Stomach (tissue), 8 donors: ENCODE measurements at regions not wholly inside any gene's neighbourhood (a gene's known extent, or its start where the extent isn't known, plus 50 kb on each side); places are given as distances from the start of the nearest gene placed in this dataset.

Experiments used
- DNase-seq, 2 donors: peaks; one replicate each; pipeline versions ENCODE4 v3.0.0 to v3.0.0-alpha.2; 2013 to 2019
- H3K27ac ChIP-seq, 5 donors: fragments of 200-600 bp in 4 of 5; sonication (generic) in 4 of 5; one replicate each; pipeline ENCODE4 v1.5.1; 2013 to 2019; ENCODE audit warnings: mild to moderate bottlenecking in 1 of 5, moderate library complexity in 1 of 5
- H3K27me3 ChIP-seq, 3 donors: fragments of 200-600 bp; sonication (generic); one replicate each; pipeline ENCODE4 v1.5.1; 2017 to 2019; ENCODE audit warnings: mixed run types in 1 of 3
- H3K36me3 ChIP-seq, 4 donors: fragments of 200-600 bp; sonication (generic); 1 replicate in 3 of 4; 2 replicates in 1 of 4; pipeline ENCODE4 v1.5.1; 2016 to 2019
- H3K4me1 ChIP-seq, 4 donors: fragments of 200-600 bp; sonication (generic); one replicate each; pipeline ENCODE4 v1.5.1; 2016 to 2019
- H3K4me3 ChIP-seq, 4 donors: fragments of 200-600 bp; sonication (generic) in 3 of 4; one replicate each; pipeline ENCODE4 v1.5.1; 2016 to 2019; ENCODE audit warnings: mild to moderate bottlenecking in 1 of 4
- H3K9me3 ChIP-seq, 4 donors: fragments of 200-600 bp; sonication (generic); one replicate each; pipeline ENCODE4 v1.5.1; 2016 to 2019
- CTCF ChIP-seq, 7 experiments: fragments of 450-650 bp in 4 of 7; fragments of 200-600 bp in 3 of 7; sonication (generic) in 3 of 7; IDR thresholded peaks; one replicate each; pipeline ENCODE4 v1.5.1; 2016 to 2019; ENCODE audit warnings: antibody characterized with exemption in 7 of 7, control low read depth in 2 of 7, mild to moderate bottlenecking in 1 of 7
- EP300 ChIP-seq: sonication (generic); formaldehyde crosslinking; IDR thresholded peaks from one replicate; pipeline ENCODE4 v1.6.1; 2017; ENCODE audit warnings: antibody characterized with exemption
- POLR2A ChIP-seq, 4 donors: fragments of 450-650 bp; IDR thresholded peaks; one replicate each; pipeline ENCODE4 v1.6.1; 2016; ENCODE audit warnings: antibody characterized with exemption in 4 of 4, control low read depth in 2 of 4, mild to moderate bottlenecking in 1 of 4, moderate library complexity in 1 of 4
- POLR2AphosphoS5 ChIP-seq, 3 donors: sonication (generic); formaldehyde crosslinking; IDR thresholded peaks; one replicate each; pipeline ENCODE4 v1.6.1; 2016; ENCODE audit warnings: antibody characterized with exemption in 3 of 3
- WGBS, 5 donors: extraction: QIAGEN DNeasy Blood & Tissue Kit in 3 of 5; methylation state at CpG; one replicate each; pipeline versions ENCODE4 v1.1.5 to v1.1.7; 2013 to 2018; 5-methylcytosine and 5-hydroxymethylcytosine counted together
- intact Hi-C: fragments of 100-400 bp; cut with DNase I; formaldehyde crosslinking; loops from one replicate; pipeline ENCODE4 v1.15.1; 2023; ENCODE audit warnings: low total_unique reads
- donor health status: healthy with polysubstance abuse.
- donor health status: Bipolar disorder and iron deficiency.
- donor health status: healthy.

GRCh38 chr3:103059432-103059831, 624.6 kb downstream of the ZPLD1 start:
- H3K27me3 ChIP-seq, result no peaks in the 10 kb centered on the region
- no peaks in the 10 kb centered on the region for H3K4me1 ChIP-seq
- intact Hi-C loops, result no loop called here
- DNase-seq, result peak in 1 of 2 donors; percentile 54
- TF ChIP-seq POLR2A (IDR thresholded peaks at IDR 0.05), result no peak
- TF ChIP-seq EP300, result no peak
- no peak for TF ChIP-seq CTCF (IDR thresholded peaks at IDR 0.05)
- TF ChIP-seq POLR2AphosphoS5 (IDR thresholded peaks at IDR 0.05), result no peak
- no peak overlapping the region for H3K4me3 ChIP-seq
- no peaks in the 10 kb centered on the region for H3K9me3 ChIP-seq
- H3K27ac ChIP-seq, result no peak overlapping the region
- WGBS, 5 donors, result 63 to 71% (median 65%) methylated on average over 2 of the region's 2 CpGs
- no peaks in the 10 kb centered on the region for H3K36me3 ChIP-seq

- no peaks in the 10 kb centered on the region for H3K27me3 ChIP-seq
- no peak overlapping the region for H3K4me3 ChIP-seq
- no peaks in the 10 kb centered on the region for H3K36me3 ChIP-seq
- H3K4me1 ChIP-seq, result no peaks in the 10 kb centered on the region
- no peak overlapping the region for H3K27ac ChIP-seq
- H3K9me3 ChIP-seq, result no peaks in the 10 kb centered on the region
- intact Hi-C loops, result no loop called here
- 90 to 96% (median 93%) methylated on average over 3 of the region's 3 CpGs for WGBS, 5 donors
- TF ChIP-seq POLR2AphosphoS5 (IDR thresholded peaks at IDR 0.05) (no peak), CTCF (IDR thresholded peaks at IDR 0.05) (no peak), POLR2A (IDR thresholded peaks at IDR 0.05) (no peak), EP300 (no peak)
- DNase-seq, result no peak
Observed at GRCh38 chr3:103060242-103060641, 625.4 kb downstream of the ZPLD1 start.

- intact Hi-C loops, result no loop called here
- DNase-seq, result no peak
- Histone ChIP-seq H3K27me3 (no peaks in the 10 kb centered on the region), H3K9me3 (no peaks in the 10 kb centered on the region), H3K4me3 (no peak overlapping the region), H3K27ac (no peak overlapping the region), H3K4me1 (no peaks in the 10 kb centered on the region), H3K36me3 (no peaks in the 10 kb centered on the region)
- 81 to 100% (median 91%) methylated on average over 2 of the region's 2 CpGs for WGBS, 5 donors
- TF ChIP-seq EP300 (no peak), POLR2A (IDR thresholded peaks at IDR 0.05) (no peak), POLR2AphosphoS5 (IDR thresholded peaks at IDR 0.05) (no peak), CTCF (IDR thresholded peaks at IDR 0.05) (no peak)
Observed at GRCh38 chr3:103067963-103068362, 633.1 kb downstream of the ZPLD1 start.

- Histone ChIP-seq H3K27ac (no peak overlapping the region), H3K4me3 (no peak overlapping the region), H3K4me1 (no peaks in the 10 kb centered on the region), H3K9me3 (no peaks in the 10 kb centered on the region), H3K36me3 (no peaks in the 10 kb centered on the region), H3K27me3 (no peaks in the 10 kb centered on the region)
- TF ChIP-seq POLR2AphosphoS5 (IDR thresholded peaks at IDR 0.05) (no peak), CTCF (IDR thresholded peaks at IDR 0.05) (no peak), EP300 (no peak), POLR2A (IDR thresholded peaks at IDR 0.05) (no peak)
- DNase-seq, result no peak
- intact Hi-C loops, result no loop called here
- 81 to 90% (median 88%) methylated on average over 2 of the region's 2 CpGs for WGBS, 5 donors
Observed at GRCh38 chr3:103075282-103075681, 640.5 kb downstream of the ZPLD1 start.
